Right lobe of liver (tissue), 6 donors: ENCODE measurements at regions not wholly inside any gene's neighbourhood (a gene's known extent, or its start where the extent isn't known, plus 50 kb on each side); places are given as distances from the start of the nearest gene placed in this dataset.

ENCODE experiments used
- ATAC-seq, 4 donors: fragments of 200-7000 bp; cut with Tn5 transposase; one replicate each; pipeline ENCODE4 v1.9.1; 2020; ENCODE audit warnings: mild to moderate bottlenecking in 4 of 4, moderate library complexity in 4 of 4
- DNase-seq, 3 donors: peaks; one replicate each; pipeline ENCODE4 v3.0.0-alpha.2; 2020
- H3K27ac ChIP-seq, 3 donors: fragments of 200-600 bp; one replicate each; pipeline ENCODE4 v1.8.0; 2022
- H3K27me3 ChIP-seq, 2 donors: fragments of 200-600 bp; one replicate each; pipeline ENCODE4 v1.8.0; 2022
- H3K36me3 ChIP-seq, 4 donors: fragments of 200-600 bp; sonication (generic) in 1 of 4; one replicate each; pipeline versions ENCODE4 v1.5.1 to v1.8.0; 2017 to 2022; ENCODE audit warnings: control low read depth in 1 of 4
- H3K4me1 ChIP-seq, 4 donors: fragments of 200-600 bp; sonication (generic) in 1 of 4; one replicate each; pipeline versions ENCODE4 v1.5.1 to v1.8.0; 2017 to 2022; ENCODE audit warnings: control low read depth in 1 of 4
- H3K4me3 ChIP-seq, 3 donors: fragments of 200-600 bp; one replicate each; pipeline ENCODE4 v1.8.0; 2022
- H3K9me3 ChIP-seq, 4 donors: fragments of 200-600 bp; sonication (generic) in 1 of 4; one replicate each; pipeline versions ENCODE4 v1.5.1 to v1.8.0; 2017 to 2022; ENCODE audit warnings: control low read depth in 1 of 4
- CTCF ChIP-seq, 4 donors: fragments of 200-600 bp in 3 of 4; fragments of 450-650 bp in 1 of 4; IDR thresholded peaks; one replicate each; pipeline versions ENCODE4 v1.5.1 to v1.8.0; 2016 to 2022; ENCODE audit warnings: antibody characterized with exemption in 4 of 4, mild to moderate bottlenecking in 2 of 4
- POLR2A ChIP-seq: fragments of 450-650 bp; IDR thresholded peaks from one replicate; pipeline ENCODE4 v1.6.1; 2017; ENCODE audit warnings: antibody characterized with exemption, mild to moderate bottlenecking
- WGBS: methylation state at CpG from one replicate; pipeline ENCODE4 v1.1.6; 2018; ENCODE audit warnings: low coverage, low lambda C conversion rate; ENCODE audit not compliant: insufficient coverage; ENCODE audit errors: missing lambda C conversion rate; 5-methylcytosine and 5-hydroxymethylcytosine counted together
- intact Hi-C, 2 donors: fragments of 100-400 bp; cut with DNase I; formaldehyde crosslinking; loops; one replicate each; pipeline versions ENCODE4 v1.11.2 to v1.14.1; 2022
- donor health status: DM: no; HTN: yes; CAD: no.
- donor health status: DM: no; HTN: no; CAD: no.
- donor health status: DM: no; HTN: no; CAD: no.
- donor health status: DM: no; HTN: yes; CAD: no.
- donor health status: DM: no; HTN: yes; CAD: no.

GRCh38 chr17:72539981-72540897 lies 419.4 kb downstream of the SOX9 start:
- no peaks in the 10 kb centered on the region for H3K9me3 ChIP-seq
- H3K36me3 ChIP-seq: no peaks in the 10 kb centered on the region
- DNase-seq (peak; percentile 62 to 75 (median 65)), ATAC-seq (peak; percentile 94 to 100 (median 98))
- H3K27me3 ChIP-seq: no peaks in the 10 kb centered on the region
- WGBS: 11% methylated on average over 22 of the region's 50 CpGs
- no peak overlapping the region for H3K27ac ChIP-seq
- intact Hi-C loops: no loop called here
- H3K4me3 ChIP-seq: no peak overlapping the region
- TF ChIP-seq POLR2A (no peak), CTCF (IDR thresholded peaks at IDR 0.05) (peak; percentile 83 to 99 (median 92))
- H3K4me1 ChIP-seq: no peaks in the 10 kb centered on the region

- ATAC-seq: no peak
- intact Hi-C loops: no loop called here
- no peak overlapping the region for H3K4me3 ChIP-seq
- WGBS: 55% methylated on average over 5 of the region's 5 CpGs
- H3K4me1 ChIP-seq: no peaks in the 10 kb centered on the region
- no peaks in the 10 kb centered on the region for H3K36me3 ChIP-seq
- TF ChIP-seq POLR2A (no peak), CTCF (IDR thresholded peaks at IDR 0.05) (no peak)
- H3K27me3 ChIP-seq: no peaks in the 10 kb centered on the region
- no peaks in the 10 kb centered on the region for H3K9me3 ChIP-seq
- DNase-seq: no peak
- no peak overlapping the region for H3K27ac ChIP-seq
Measured at GRCh38 chr17:72542317-72542716, 421.5 kb downstream of the SOX9 start.

GRCh38 chr17:72545766-72546165 lies 424.9 kb downstream of the SOX9 start:
- Histone ChIP-seq H3K27ac (no peak overlapping the region), H3K4me3 (no peak overlapping the region), H3K4me1 (no peaks in the 10 kb centered on the region), H3K36me3 (no peaks in the 10 kb centered on the region), H3K27me3 (no peaks in the 10 kb centered on the region), H3K9me3 (no peaks in the 10 kb centered on the region)
- DNase-seq (no peak), ATAC-seq (no peak)
- TF ChIP-seq CTCF (IDR thresholded peaks at IDR 0.05) (no peak), POLR2A (no peak)
- WGBS: 77% methylated on average over 5 of the region's 5 CpGs
- intact Hi-C loops: no loop called here

- Histone ChIP-seq H3K4me1 (no peaks in the 10 kb centered on the region), H3K27me3 (no peaks in the 10 kb centered on the region), H3K9me3 (no peaks in the 10 kb centered on the region), H3K4me3 (no peak overlapping the region), H3K27ac (no peak overlapping the region), H3K36me3 (no peaks in the 10 kb centered on the region)
- DNase-seq (no peak), ATAC-seq (no peak)
- whole genome bisulfite sequencing: 86% methylated on average over 8 of the region's 16 CpGs
- intact Hi-C loops: no loop called here
- no peak for TF ChIP-seq CTCF (IDR thresholded peaks at IDR 0.05)
- TF ChIP-seq POLR2A: no peak
Measured at GRCh38 chr17:72553051-72553755, 432.4 kb downstream of the SOX9 start.
